AG20443 (cell line): ENCODE measurements at regions not wholly inside any gene's neighbourhood (a gene's known extent, or its start where the extent isn't known, plus 50 kb on each side); places are given as distances from the start of the nearest gene placed in this dataset.

Source experiments
- DNase-seq: peaks from one replicate; pipeline ENCODE4 v3.0.0; 2012; ENCODE audit warnings: low spot score, mixed read lengths

DNA sequence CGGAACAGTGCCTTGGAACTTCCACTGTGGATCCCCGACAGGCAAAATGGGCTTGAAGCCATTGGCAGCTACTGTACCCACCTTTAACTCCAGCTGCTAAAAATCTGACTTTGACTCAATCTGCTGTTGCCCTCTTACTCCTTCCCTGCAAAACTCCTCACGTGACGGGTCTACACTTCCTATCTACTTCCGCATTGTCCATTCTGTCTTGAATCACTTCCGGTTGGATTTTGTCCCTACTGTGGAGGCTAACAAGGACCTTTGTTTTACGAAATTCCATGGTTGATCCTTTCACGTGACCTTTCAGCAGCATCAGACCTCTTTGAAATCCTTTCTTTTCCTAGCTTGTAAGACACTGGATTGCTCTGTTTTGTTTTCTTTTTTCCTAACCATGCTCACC, 268.4 kb downstream of the PRDM2 start:
- DNase-seq = no peak

GRCh38 chr1:13970631-13971247, 270.8 kb downstream of the PRDM2 start:
- DNase-seq = no peak

DNA sequence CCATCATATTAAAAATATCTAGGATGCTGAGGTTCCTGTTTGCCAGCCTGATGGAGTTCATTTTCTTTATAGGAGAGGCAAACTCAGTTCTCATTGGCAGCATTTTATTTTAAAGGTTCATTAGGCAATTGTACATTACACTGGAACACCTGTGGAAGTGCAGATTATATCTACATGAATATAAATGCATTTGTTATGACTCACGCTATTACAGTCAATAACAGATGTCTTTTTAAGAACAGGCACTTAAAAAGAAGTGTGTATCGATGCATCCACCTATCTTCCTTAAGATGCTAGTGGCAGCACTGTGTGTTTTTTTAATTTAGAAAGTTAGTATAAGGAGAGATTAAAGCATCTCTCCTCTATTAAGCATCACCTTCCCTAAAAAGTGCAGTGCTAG, 276.5 kb downstream of the PRDM2 start:
- DNase-seq = no peak

- no peak for DNase-seq
Measured at GRCh38 chr1:13981142-13981541, 281.2 kb downstream of the PRDM2 start.

DNA sequence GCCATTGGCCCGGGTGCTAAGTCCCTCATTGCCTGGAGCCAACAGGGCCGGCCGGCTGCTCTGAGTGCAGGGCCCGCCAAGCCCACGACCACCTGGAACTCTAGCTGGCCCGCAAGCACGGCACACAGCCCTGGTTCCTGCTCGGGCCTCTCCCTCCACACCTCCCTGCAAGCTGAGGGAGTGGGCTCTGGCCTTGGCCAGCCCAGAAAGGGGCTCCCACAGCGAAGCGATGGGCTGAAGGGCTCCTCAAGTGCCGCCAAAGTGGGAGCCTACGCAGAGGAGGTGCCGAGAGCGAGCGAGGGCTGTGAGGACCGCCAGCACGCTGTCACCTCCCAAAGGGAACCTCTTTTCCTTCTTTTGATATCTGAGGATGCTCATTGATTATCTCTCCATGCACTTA, 283.4 kb downstream of the PRDM2 start:
- no peak for DNase-seq

DNA sequence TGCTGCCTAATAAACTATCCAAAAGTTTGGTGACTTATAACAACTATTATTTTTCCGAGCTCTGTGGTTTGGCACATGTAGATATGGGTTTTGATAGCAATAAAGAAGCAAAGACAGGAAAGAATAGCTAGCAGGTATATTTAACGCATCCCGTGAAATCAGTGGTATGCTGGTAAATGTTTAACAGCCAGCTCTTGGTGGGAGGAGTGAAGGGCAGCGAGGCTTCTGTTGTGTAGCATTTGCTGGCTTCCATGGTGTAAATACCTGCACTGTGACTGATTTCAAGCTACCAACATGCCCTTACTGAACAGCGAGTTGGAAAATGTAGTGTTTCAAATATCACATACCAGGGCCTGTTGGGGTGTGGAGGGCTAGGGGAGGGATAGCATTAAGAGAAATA, 291.0 kb downstream of the PRDM2 start:
- DNase-seq = no peak

- no peak for DNase-seq
Measured at GRCh38 chr1:13992489-13993285, 292.7 kb downstream of the PRDM2 start.

DNA sequence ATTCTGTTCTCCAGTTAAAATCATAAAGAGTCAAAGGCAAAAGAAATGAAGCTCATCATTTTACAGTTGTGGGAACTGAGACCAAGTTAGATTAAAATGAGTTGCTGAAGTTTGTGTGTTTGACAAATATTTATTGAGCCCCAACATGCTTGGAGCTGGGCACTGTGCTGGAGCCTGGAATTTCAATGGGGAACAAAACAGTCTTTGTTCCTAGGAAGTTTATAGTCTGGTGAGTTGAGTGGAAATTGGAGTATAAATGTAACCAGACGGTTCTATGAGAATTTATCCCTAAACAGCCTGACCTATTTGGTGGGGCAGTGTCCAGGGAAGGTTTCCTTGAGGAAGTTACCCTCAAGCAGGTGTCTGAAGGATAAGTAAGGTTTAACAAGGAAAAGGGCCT, 294.4 kb downstream of the PRDM2 start:
- no peak for DNase-seq

DNA sequence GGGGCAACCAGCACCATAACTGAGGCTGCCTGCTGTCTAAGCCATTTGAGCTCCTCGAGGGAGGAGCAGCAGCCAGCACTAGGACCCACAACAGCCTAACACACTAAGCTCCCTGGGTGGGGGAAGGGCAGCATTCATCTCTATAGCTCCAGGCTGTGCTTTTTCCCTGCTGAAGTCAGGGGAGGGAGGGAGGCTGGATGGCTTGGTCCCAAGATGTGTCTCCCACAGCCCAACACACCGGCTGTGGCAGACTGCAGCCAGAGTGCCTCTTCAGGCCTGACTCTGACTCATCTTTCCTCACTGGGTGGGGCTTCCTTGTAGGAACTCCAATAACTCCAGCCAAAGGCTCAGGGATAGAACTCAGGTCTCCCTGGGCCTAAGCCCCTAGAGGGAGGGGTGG, 296.3 kb downstream of the PRDM2 start:
- no peak for DNase-seq

GRCh38 chr1:14003552-14003951, 303.6 kb downstream of the PRDM2 start:
- DNase-seq = no peak

- DNase-seq = no peak
Measured at GRCh38 chr1:14009582-14009981, 309.6 kb downstream of the PRDM2 start.

- DNase-seq = no peak
Measured at GRCh38 chr1:14010476-14010875, 310.5 kb downstream of the PRDM2 start.

DNA sequence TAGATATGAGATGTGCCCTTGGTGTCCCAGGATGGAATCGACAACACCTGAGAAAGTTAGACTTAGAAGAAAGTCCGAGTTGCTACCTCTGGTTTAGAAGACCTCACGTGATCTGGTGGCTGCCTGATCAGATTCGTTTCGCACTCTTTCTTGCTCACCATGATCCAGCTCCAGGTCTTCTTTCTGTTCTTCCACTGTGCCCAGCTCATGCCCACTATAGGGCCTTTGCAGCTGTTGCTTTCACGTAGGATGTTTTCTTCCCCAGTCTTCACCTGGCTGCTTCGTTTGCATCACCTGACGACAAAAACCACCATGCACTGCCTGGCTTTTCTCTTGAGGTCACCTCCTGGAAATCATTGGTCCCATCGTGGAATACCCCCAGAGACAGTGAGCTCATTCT, 311.1 kb downstream of the PRDM2 start:
- no peak for DNase-seq

- no peak for DNase-seq
Measured at GRCh38 chr1:14011888-14012287, 311.9 kb downstream of the PRDM2 start.

- no peak for DNase-seq
Measured at GRCh38 chr1:14014929-14015328, 314.9 kb downstream of the PRDM2 start.

DNA sequence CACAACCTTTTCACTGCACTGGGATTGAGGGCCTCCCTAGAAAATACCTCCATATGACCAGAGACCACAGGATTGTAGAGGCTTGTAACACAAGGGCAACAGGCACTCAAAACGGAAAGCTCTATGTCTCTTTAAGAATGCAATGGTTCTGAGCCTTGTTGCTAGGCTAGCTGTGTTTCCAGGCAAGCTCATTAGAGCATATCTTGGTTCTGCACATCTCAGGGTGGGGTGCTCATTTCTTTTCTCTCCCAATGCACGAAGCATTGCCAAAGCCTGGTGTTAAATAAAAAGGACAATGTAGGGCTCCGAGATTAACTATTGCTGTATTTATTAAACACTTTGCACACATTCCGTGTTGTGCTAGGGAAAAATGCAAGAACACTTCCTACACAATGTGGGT, 315.9 kb downstream of the PRDM2 start:
- DNase-seq = no peak

- no peak for DNase-seq
Measured at GRCh38 chr1:14017531-14017961, 317.6 kb downstream of the PRDM2 start.

GRCh38 chr1:14019461-14019860, 319.5 kb downstream of the PRDM2 start:
- DNase-seq = no peak

DNA sequence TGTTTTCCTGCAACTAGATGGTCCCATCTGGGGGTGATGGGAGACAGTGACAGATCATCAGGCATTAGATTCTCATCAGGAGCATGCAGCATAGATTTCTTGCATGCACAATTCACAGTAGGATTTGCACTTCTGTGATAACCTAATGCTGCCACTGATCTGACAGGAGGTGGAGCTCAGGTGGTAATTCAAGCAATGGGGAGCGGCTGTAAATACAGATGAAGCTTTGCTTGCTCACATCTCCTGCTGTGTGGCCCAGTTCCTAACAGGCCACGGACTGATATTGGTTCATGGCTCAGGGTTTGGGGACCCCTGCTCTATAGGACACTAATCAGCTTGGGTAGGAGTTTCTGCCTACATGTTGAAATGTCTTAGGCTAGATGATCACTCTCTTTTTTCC, 320.0 kb downstream of the PRDM2 start:
- no peak for DNase-seq

GRCh38 chr1:14027099-14027498, 327.1 kb downstream of the PRDM2 start:
- DNase-seq = no peak

GRCh38 chr1:14031461-14031860, 331.5 kb downstream of the PRDM2 start:
- no peak for DNase-seq

GRCh38 chr1:14034506-14034905, 334.5 kb downstream of the PRDM2 start:
- no peak for DNase-seq

- DNase-seq = no peak
Measured at GRCh38 chr1:14037101-14037847, 337.3 kb downstream of the PRDM2 start.
